ENCODE measurements at regions not wholly inside any gene's neighbourhood (a gene's known extent, or its start where the extent isn't known, plus 50 kb on each side); places are given as distances from the start of the nearest gene placed in this dataset.

GRCh38 chr13:106927421-106927820 is 359.5 kb upstream of the ARGLU1 start:
- Histone ChIP-seq H3K4me3 (ENCODE audit: low read depth, low read length) (no peak overlapping the region), H3K27me3 (ENCODE audit: control insufficient read depth, insufficient read depth, low read length) (no peaks in the 10 kb centered on the region), H3K36me3 (ENCODE audit: control insufficient read depth, insufficient read depth, low read length) (no peaks in the 10 kb centered on the region)
- ChIA-PET CTCF (interaction anchor here (1.9 kb wide), 1 partner anchor 9 kb away, joined by 6 read pairs; no protein-coding TSS in a partner anchor), POLR2A (no interaction called here)
- TF ChIP-seq CTCF (IDR thresholded peaks at IDR 0.05; ENCODE audit: insufficient read depth, low read depth, low read length), result no peak
- no peak for DNase-seq (ENCODE audit: low read depth)

- ChIA-PET CTCF (no interaction called here), POLR2A (no interaction called here)
- TF ChIP-seq CTCF (IDR thresholded peaks at IDR 0.05; ENCODE audit: insufficient read depth, low read depth, low read length), result no peak
- Histone ChIP-seq H3K4me3 (ENCODE audit: low read depth, low read length) (no peak overlapping the region), H3K27me3 (ENCODE audit: control insufficient read depth, insufficient read depth, low read length) (no peaks in the 10 kb centered on the region), H3K36me3 (ENCODE audit: control insufficient read depth, insufficient read depth, low read length) (no peaks in the 10 kb centered on the region)
- no peak for DNase-seq (ENCODE audit: low read depth)
Observed at GRCh38 chr13:106922384-106922783, 354.4 kb upstream of the ARGLU1 start.

- no peaks in the 10 kb centered on the region for H3K27me3 ChIP-seq (ENCODE audit: control insufficient read depth, insufficient read depth, low read length)
- CTCF ChIA-PET, result interaction anchor here (0.7 to 0.8 kb wide), 2 partner anchors 20 to 25 kb away, joined by 3 read pairs; no protein-coding TSS in a partner anchor
- no peak for DNase-seq (ENCODE audit: low read depth)
- POLR2A ChIA-PET, result no interaction called here
- H3K36me3 ChIP-seq (ENCODE audit: control insufficient read depth, insufficient read depth, low read length), result no peaks in the 10 kb centered on the region
- TF ChIP-seq CTCF (IDR thresholded peaks at IDR 0.05; ENCODE audit: insufficient read depth, low read depth, low read length), result no peak
- no peak overlapping the region for H3K4me3 ChIP-seq (ENCODE audit: low read depth, low read length)
Observed at GRCh38 chr13:106919638-106920037, 351.7 kb upstream of the ARGLU1 start.

- H3K4me3 ChIP-seq (ENCODE audit: low read depth, low read length), result no peak overlapping the region
- H3K36me3 ChIP-seq (ENCODE audit: control insufficient read depth, insufficient read depth, low read length), result no peaks in the 10 kb centered on the region
- POLR2A ChIA-PET, result no interaction called here
- no peak for TF ChIP-seq CTCF (IDR thresholded peaks at IDR 0.05; ENCODE audit: insufficient read depth, low read depth, low read length)
- CTCF ChIA-PET, result interaction anchor here (1.5 kb wide), 1 partner anchor 9 kb away, joined by 6 read pairs; no protein-coding TSS in a partner anchor
- no peak for DNase-seq (ENCODE audit: low read depth)
- no peaks in the 10 kb centered on the region for H3K27me3 ChIP-seq (ENCODE audit: control insufficient read depth, insufficient read depth, low read length)
Observed at GRCh38 chr13:106919133-106919532, 351.2 kb upstream of the ARGLU1 start.

GRCh38 chr13:106918557-106918860 is 350.6 kb upstream of the ARGLU1 start:
- no peak for DNase-seq (ENCODE audit: low read depth)
- Histone ChIP-seq H3K36me3 (ENCODE audit: control insufficient read depth, insufficient read depth, low read length) (no peaks in the 10 kb centered on the region), H3K4me3 (ENCODE audit: low read depth, low read length) (no peak overlapping the region), H3K27me3 (ENCODE audit: control insufficient read depth, insufficient read depth, low read length) (no peaks in the 10 kb centered on the region; the same call in 1 of the 2 replicates)
- TF ChIP-seq CTCF (IDR thresholded peaks at IDR 0.05; ENCODE audit: insufficient read depth, low read depth, low read length), result no peak
- CTCF ChIA-PET, result interaction anchor here (0.9 to 1.5 kb wide), 5 partner anchors 8 to 61 kb away, joined by 3 to 6 read pairs (median 3); no protein-coding TSS in a partner anchor
- POLR2A ChIA-PET, result no interaction called here

Measured in BJ (cell line).